ENCODE measurements at regions not wholly inside any gene's neighbourhood (a gene's known extent, or its start where the extent isn't known, plus 50 kb on each side); places are given as distances from the start of the nearest gene placed in this dataset.

DNA sequence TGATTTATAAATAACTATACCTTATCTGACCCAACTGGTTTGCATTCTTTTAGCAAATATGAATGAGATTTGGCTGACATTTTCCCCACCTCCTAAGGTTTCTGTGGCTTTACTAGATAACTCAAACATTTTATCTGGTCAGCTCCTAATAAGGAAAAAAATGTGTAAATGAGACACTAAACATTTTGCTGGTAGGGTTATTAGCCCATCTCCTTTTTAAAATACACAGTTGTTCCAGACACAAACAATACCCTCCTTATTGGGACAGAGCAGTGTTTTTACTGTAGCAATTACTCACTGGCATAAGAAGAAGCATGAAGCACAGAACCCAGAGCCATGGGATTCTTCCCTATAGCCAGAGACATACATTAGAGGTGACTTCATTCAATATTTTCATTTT lies 53.8 kb upstream of the NUF2 start:
- TF ChIP-seq EZH2 (IDR thresholded peaks at IDR 0.05; ENCODE audit: insufficient read depth, poor library complexity, severe bottlenecking) (no peak), EZH2phosphoT487 (IDR thresholded peaks at IDR 0.05; ENCODE audit: insufficient read depth, low read depth) (no peak)

GRCh38 chr1:163271535-163271934 lies 50.2 kb upstream of the NUF2 start:
- no peaks in the 10 kb centered on the region for H3K9me2 ChIP-seq (ENCODE audit: insufficient read depth)
- no peak overlapping the region for H3K4me2 ChIP-seq (ENCODE audit: unreplicated experiment)
- no peak overlapping the region for H2AFZ ChIP-seq
- H3K27me3 ChIP-seq (replicated peaks; ENCODE audit: insufficient read depth): no peaks in the 10 kb centered on the region
- no peak overlapping the region for H3K27ac ChIP-seq
- no peak overlapping the region for H3K9ac ChIP-seq
- no peaks in the 10 kb centered on the region for H3F3A ChIP-seq (ENCODE audit: insufficient read depth)
- no peak overlapping the region for H3K4me3 ChIP-seq
- no peaks in the 10 kb centered on the region for H3K79me2 ChIP-seq (ENCODE audit: insufficient read depth)
- TF ChIP-seq EZH2phosphoT487 (IDR thresholded peaks at IDR 0.05; ENCODE audit: insufficient read depth, low read depth) (no peak), EZH2 (IDR thresholded peaks at IDR 0.05; ENCODE audit: insufficient read depth, poor library complexity, severe bottlenecking) (no peak)
- no peaks in the 10 kb centered on the region for H3K9me3 ChIP-seq (ENCODE audit: low read depth)
- DNase-seq: no peak
- WGBS, 2 experiments (ENCODE audit: low coverage in 1 of 2, low lambda C conversion rate in 2 of 2, missing lambda C conversion rate in 2 of 2): 13 to 39% methylated on average over 1 of the region's 1 CpG
- H3K4me1 ChIP-seq (ENCODE audit: insufficient read depth): no peaks in the 10 kb centered on the region
- in situ Hi-C loops (cut with MboI): no loop called here
- H4K20me1 ChIP-seq (ENCODE audit: insufficient read depth): no peaks in the 10 kb centered on the region
- no peaks in the 10 kb centered on the region; the same call in 1 of the 2 replicates for H3K36me3 ChIP-seq (ENCODE audit: low read depth)

More for the DNA sequence above, 53.8 kb upstream of the NUF2 start:
- H2AFZ ChIP-seq: no peak overlapping the region
- no peaks in the 10 kb centered on the region for H3K9me3 ChIP-seq (ENCODE audit: low read depth)
- no peak overlapping the region for H3K4me3 ChIP-seq
- H3K4me2 ChIP-seq (ENCODE audit: unreplicated experiment): no peak overlapping the region
- peaks cover 6% of the 10 kb centered on the region; the same call in 1 of the 2 replicates for H3K4me1 ChIP-seq (ENCODE audit: insufficient read depth)
- H3K9ac ChIP-seq: no peak overlapping the region
- H3F3A ChIP-seq (ENCODE audit: insufficient read depth): no peaks in the 10 kb centered on the region
- H3K27me3 ChIP-seq (replicated peaks; ENCODE audit: insufficient read depth): no peaks in the 10 kb centered on the region
- no peak overlapping the region for H3K27ac ChIP-seq
- 0 out of 2 replicates have a peak, but pooled peaks cover 4% of the 10 kb centered on the region for H3K9me2 ChIP-seq (ENCODE audit: insufficient read depth)
- no peaks in the 10 kb centered on the region for H3K79me2 ChIP-seq (ENCODE audit: insufficient read depth)
- DNase-seq: no peak
- in situ Hi-C loops (cut with MboI): no loop called here
- no peaks in the 10 kb centered on the region for H4K20me1 ChIP-seq (ENCODE audit: insufficient read depth)
- H3K36me3 ChIP-seq (ENCODE audit: low read depth): no peaks in the 10 kb centered on the region

All from GM23248 (cell line).